Transverse colon (tissue), 4 donors: ENCODE measurements at regions not wholly inside any gene's neighbourhood (a gene's known extent, or its start where the extent isn't known, plus 50 kb on each side); places are given as distances from the start of the nearest gene placed in this dataset.

Experiments used
- DNase-seq: peaks from one replicate; pipeline ENCODE4 v3.0.0-alpha.2; 2019
- H3K27ac ChIP-seq, 4 donors: fragments of 200-600 bp; sonication (generic); 2 replicates each; pipeline ENCODE4 v1.5.1; 2016 to 2018; ENCODE audit warnings: inconsistent platforms in 4 of 4
- H3K27me3 ChIP-seq: fragments of 200-600 bp; sonication (generic); 2 replicates; pipeline ENCODE4 v1.5.1; 2017; ENCODE audit warnings: inconsistent platforms
- H3K36me3 ChIP-seq, 4 donors: fragments of 200-600 bp; sonication (generic); 2 replicates each; pipeline ENCODE4 v1.5.1; 2017 to 2019; ENCODE audit warnings: inconsistent platforms in 4 of 4
- H3K4me1 ChIP-seq, 4 donors: fragments of 200-600 bp; sonication (generic); 2 replicates each; pipeline ENCODE4 v1.5.1; 2017 to 2020; ENCODE audit warnings: inconsistent platforms in 4 of 4
- H3K4me3 ChIP-seq, 4 donors: fragments of 200-600 bp; sonication (generic); 1 replicate in 1 of 4; 2 replicates in 3 of 4; pipeline versions ENCODE4 v1.5.1 to v1.6.1; 2017 to 2019; ENCODE audit warnings: inconsistent platforms in 4 of 4
- H3K9me3 ChIP-seq, 2 donors: fragments of 200-600 bp; sonication (generic); 2 replicates each; pipeline ENCODE4 v1.5.1; 2017 to 2019; ENCODE audit warnings: inconsistent platforms in 2 of 2
- CTCF ChIP-seq, 5 experiments: fragments of 200-600 bp in 3 of 5; fragments of 450-650 bp in 2 of 5; sonication (generic) in 3 of 5; IDR thresholded peaks; 1 replicate in 2 of 5; 2 replicates in 3 of 5; pipeline ENCODE4 v1.5.1; 2016 to 2017; ENCODE audit warnings: antibody characterized with exemption in 5 of 5, inconsistent platforms in 3 of 5, mild to moderate bottlenecking in 2 of 5, moderate library complexity in 1 of 5
- EP300 ChIP-seq: sonication (generic); formaldehyde crosslinking; IDR thresholded peaks from one replicate; pipeline ENCODE4 v1.6.1; 2017; ENCODE audit warnings: antibody characterized with exemption, low read depth
- POLR2A ChIP-seq: fragments of 450-650 bp; IDR thresholded peaks from one replicate; pipeline ENCODE4 v1.6.1; 2016; ENCODE audit warnings: antibody characterized with exemption, mild to moderate bottlenecking, moderate library complexity
- POLR2AphosphoS5 ChIP-seq, 3 donors: sonication (generic); formaldehyde crosslinking; IDR thresholded peaks; one replicate each; pipeline ENCODE4 v1.6.1; 2016; ENCODE audit warnings: antibody characterized with exemption in 3 of 3
- WGBS, 2 donors: methylation state at CpG; one replicate each; pipeline ENCODE4 v1.1.5; 2018; ENCODE audit warnings: low coverage in 1 of 2; 5-methylcytosine and 5-hydroxymethylcytosine counted together
- in situ Hi-C, 4 donors: fragments of 200-750 bp; cut with MboI; loops; one replicate each; pipeline versions ENCODE4 v1.15.0 to v1.15.1; 2017; ENCODE audit warnings: low sequenced_read_pairs in 3 of 4, low pct_ligation_motif_present in 1 of 4, low pct_unique_long_range_greater_than_20kb in 1 of 4
- intact Hi-C: fragments of 100-400 bp; cut with DNase I; formaldehyde crosslinking; loops from one replicate; pipeline ENCODE4 v1.15.1; 2023; ENCODE audit warnings: low total_unique reads

DNA sequence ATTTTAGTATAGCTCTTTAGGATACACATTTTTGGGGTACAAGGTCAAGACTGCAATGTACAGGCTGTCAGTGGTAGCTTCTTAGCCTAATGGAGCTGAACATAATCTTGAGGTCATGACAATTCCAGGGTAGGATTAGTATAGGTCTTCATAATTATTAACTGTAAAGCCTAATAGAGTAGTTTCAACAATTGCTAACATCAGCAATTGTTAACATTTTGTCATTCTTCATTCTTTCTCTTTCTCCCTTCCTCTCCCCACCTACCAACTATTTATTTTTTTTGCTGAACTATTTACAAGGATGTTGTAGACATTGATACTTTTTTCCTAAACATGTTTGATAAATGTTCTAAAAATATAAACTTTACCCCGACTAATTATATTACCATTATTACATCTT is 461.3 kb upstream of the DCC start:
- Histone ChIP-seq H3K4me1 (no peaks in the 10 kb centered on the region), H3K36me3 (no peaks in the 10 kb centered on the region), H3K27me3 (no peaks in the 10 kb centered on the region), H3K27ac (no peak overlapping the region), H3K9me3 (no peaks in the 10 kb centered on the region), H3K4me3 (no peak overlapping the region)
- in situ Hi-C loops (no loop called here), intact Hi-C loops (no loop called here)
- TF ChIP-seq CTCF (IDR thresholded peaks at IDR 0.05) = no peak
- no peak for TF ChIP-seq POLR2AphosphoS5 (IDR thresholded peaks at IDR 0.05)
- TF ChIP-seq EP300 = no peak
- TF ChIP-seq POLR2A = no peak
- WGBS, 2 donors = 83 to 93% methylated on average over 1 of the region's 1 CpG
- DNase-seq = no peak

- Histone ChIP-seq H3K36me3 (no peaks in the 10 kb centered on the region), H3K27me3 (no peaks in the 10 kb centered on the region), H3K4me1 (no peaks in the 10 kb centered on the region), H3K9me3 (no peaks in the 10 kb centered on the region), H3K27ac (no peak overlapping the region), H3K4me3 (no peak overlapping the region)
- in situ Hi-C loops (no loop called here), intact Hi-C loops (no loop called here)
- DNase-seq = no peak
- WGBS, 2 donors = 83 to 89% methylated on average over 1 of the region's 1 CpG
- no peak for TF ChIP-seq POLR2AphosphoS5 (IDR thresholded peaks at IDR 0.05)
- TF ChIP-seq CTCF (IDR thresholded peaks at IDR 0.05) = no peak
- no peak for TF ChIP-seq POLR2A
- no peak for TF ChIP-seq EP300
These were observed 460.7 kb upstream of the DCC start for GRCh38 chr18:51879329-51879728.

GRCh38 chr18:51881394-51881793 is 458.6 kb upstream of the DCC start:
- DNase-seq = no peak
- TF ChIP-seq POLR2A = no peak
- intact Hi-C loops (no loop called here), in situ Hi-C loops (no loop called here)
- Histone ChIP-seq H3K9me3 (no peaks in the 10 kb centered on the region), H3K4me3 (no peak overlapping the region), H3K27ac (no peak overlapping the region), H3K36me3 (no peaks in the 10 kb centered on the region), H3K27me3 (no peaks in the 10 kb centered on the region), H3K4me1 (no peaks in the 10 kb centered on the region)
- 50 to 79% methylated on average over 1 to 2 of the region's 2 CpGs for WGBS, 2 donors

DNA sequence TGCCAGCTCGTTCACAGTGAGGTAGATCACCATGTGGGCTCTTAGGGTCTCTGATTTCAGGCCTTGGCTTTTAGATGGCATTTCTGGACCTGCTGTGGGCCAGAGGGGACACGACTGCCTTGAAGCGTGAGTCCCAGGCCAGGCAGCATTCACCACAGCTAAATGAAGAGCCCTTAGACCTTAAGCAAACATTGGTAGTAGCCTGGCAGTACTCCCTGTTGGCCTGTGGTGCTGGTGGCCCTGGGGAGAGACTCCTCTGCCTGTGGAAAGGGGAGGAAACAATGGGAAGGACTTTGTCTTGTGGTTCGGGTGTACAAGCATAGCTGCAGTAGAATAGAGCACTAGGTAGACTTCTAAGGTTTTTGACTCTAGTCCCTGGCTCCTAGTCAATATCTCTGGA is 456.0 kb upstream of the DCC start:
- in situ Hi-C loops = no loop called here
- Histone ChIP-seq H3K4me1 (no peaks in the 10 kb centered on the region), H3K4me3 (no peak overlapping the region), H3K27ac (no peak overlapping the region), H3K36me3 (no peaks in the 10 kb centered on the region), H3K27me3 (no peaks in the 10 kb centered on the region), H3K9me3 (no peaks in the 10 kb centered on the region)
- 59% methylated on average over 4 of the region's 4 CpGs; no CpG with 5 or more reads in 1 of the 2 donors for WGBS, 2 donors
- no peak for DNase-seq
- intact Hi-C loops = no loop called here
- TF ChIP-seq EP300 (no peak), CTCF (IDR thresholded peaks at IDR 0.05) (no peak), POLR2A (no peak), POLR2AphosphoS5 (IDR thresholded peaks at IDR 0.05) (no peak)

- H3K4me3 ChIP-seq = no peak overlapping the region
- in situ Hi-C loops (no loop called here), intact Hi-C loops (no loop called here)
- H3K9me3 ChIP-seq = no peaks in the 10 kb centered on the region
- peak; percentile 49 for DNase-seq
- H3K36me3 ChIP-seq = no peaks in the 10 kb centered on the region
- no peak overlapping the region for H3K27ac ChIP-seq
- peaks cover 0 to 4% (median 0%) of the 10 kb centered on the region in 4 donors for H3K4me1 ChIP-seq
- TF ChIP-seq POLR2AphosphoS5 (IDR thresholded peaks at IDR 0.05) (peak in 1 of 3 donors; percentile 19), CTCF (IDR thresholded peaks at IDR 0.05) (no peak)
- H3K27me3 ChIP-seq = no peaks in the 10 kb centered on the region
- 38 to 60% methylated on average over 2 to 3 of the region's 3 CpGs for WGBS, 2 donors
These were observed 449.2 kb upstream of the DCC start for GRCh38 chr18:51890762-51891161.
